ENCODE measurements at regions not wholly inside any gene's neighbourhood (a gene's known extent, or its start where the extent isn't known, plus 50 kb on each side); places are given as distances from the start of the nearest gene placed in this dataset.

GRCh38 chr2:7161501-7161900 is 244.3 kb downstream of the RNF144A start:
- no peak for TF ChIP-seq CTCF (IDR thresholded peaks at IDR 0.05)
- TF ChIP-seq POLR2A (IDR thresholded peaks at IDR 0.05) = no peak

Measured in heart left ventricle (tissue), 13 donors.